ENCODE measurements at regions not wholly inside any gene's neighbourhood (a gene's known extent, or its start where the extent isn't known, plus 50 kb on each side); places are given as distances from the start of the nearest gene placed in this dataset.
"Not testable (repeated sequence)": the region's sequence is repeated elsewhere in the genome, so short reads cannot be mapped to it uniquely, and the experiment has no call there.

- DNase-seq (ENCODE audit: low spot score), result no peak
Measured at GRCh38 chr1:118297521-118297920, 112.5 kb upstream of the SPAG17 start.

GRCh38 chr1:118294875-118295642 is 110.0 kb upstream of the SPAG17 start:
- no peak for DNase-seq (ENCODE audit: low spot score)

- DNase-seq (ENCODE audit: low spot score), result no peak
Measured at GRCh38 chr1:118291661-118292060, 106.6 kb upstream of the SPAG17 start.

- no peak for DNase-seq (ENCODE audit: low spot score)
Measured at GRCh38 chr1:118290571-118290970, 105.5 kb upstream of the SPAG17 start.

GRCh38 chr1:118290046-118290445 is 105.0 kb upstream of the SPAG17 start:
- no peak for DNase-seq (ENCODE audit: low spot score)

GRCh38 chr1:118280656-118281055 is 95.6 kb upstream of the SPAG17 start:
- not testable (repeated sequence) for DNase-seq (ENCODE audit: low spot score)

- no peak for DNase-seq (ENCODE audit: low spot score)
Measured at GRCh38 chr1:118275472-118276115, 90.6 kb upstream of the SPAG17 start.

GRCh38 chr1:118272884-118273283 is 87.9 kb upstream of the SPAG17 start:
- DNase-seq (ENCODE audit: low spot score), result no peak

- no peak for DNase-seq (ENCODE audit: low spot score)
Measured at GRCh38 chr1:118271883-118272282, 86.9 kb upstream of the SPAG17 start.

GRCh38 chr1:118269598-118269997 is 84.6 kb upstream of the SPAG17 start:
- no peak for DNase-seq (ENCODE audit: low spot score)

- no peak for DNase-seq (ENCODE audit: low spot score)
Measured at GRCh38 chr1:118266436-118266835, 81.4 kb upstream of the SPAG17 start.

GRCh38 chr1:118264343-118264742 is 79.3 kb upstream of the SPAG17 start:
- DNase-seq (ENCODE audit: low spot score), result no peak

GRCh38 chr1:118262865-118263264 is 77.8 kb upstream of the SPAG17 start:
- no peak for DNase-seq (ENCODE audit: low spot score)

GRCh38 chr1:118258975-118259374 is 73.9 kb upstream of the SPAG17 start:
- no peak for DNase-seq (ENCODE audit: low spot score)

GRCh38 chr1:118257946-118258345 is 72.9 kb upstream of the SPAG17 start:
- no peak for DNase-seq (ENCODE audit: low spot score)

GRCh38 chr1:118254491-118255425 is 69.7 kb upstream of the SPAG17 start:
- DNase-seq (ENCODE audit: low spot score), result no peak

- no peak for DNase-seq (ENCODE audit: low spot score)
Measured at GRCh38 chr1:118254001-118254400, 69.0 kb upstream of the SPAG17 start.

- no peak for DNase-seq (ENCODE audit: low spot score)
Measured at GRCh38 chr1:118253053-118253915, 68.3 kb upstream of the SPAG17 start.

- DNase-seq (ENCODE audit: low spot score), result peak; percentile 14
Measured at GRCh38 chr1:118252624-118253023, 67.6 kb upstream of the SPAG17 start.

GRCh38 chr1:118250232-118250631 is 65.2 kb upstream of the SPAG17 start:
- DNase-seq (ENCODE audit: low spot score), result no peak

- no peak for DNase-seq (ENCODE audit: low spot score)
Measured at GRCh38 chr1:118249641-118250040, 64.6 kb upstream of the SPAG17 start.

GRCh38 chr1:118247593-118247992 is 62.6 kb upstream of the SPAG17 start:
- DNase-seq (ENCODE audit: low spot score), result peak; percentile 8
